Tibial nerve (tissue), 4 donors: ENCODE measurements at regions not wholly inside any gene's neighbourhood (a gene's known extent, or its start where the extent isn't known, plus 50 kb on each side); places are given as distances from the start of the nearest gene placed in this dataset.
A peak's percentile ranks its signal among the peaks of the same experiment; 100 is the strongest.

Experiments used
- DNase-seq, 2 donors: peaks; one replicate each; pipeline ENCODE4 v3.0.0-alpha.2; 2019; ENCODE audit warnings: low spot score in 2 of 2
- H3K27ac ChIP-seq, 4 donors: fragments of 200-600 bp; sonication (generic) in 3 of 4; one replicate each; pipeline ENCODE4 v1.5.1; 2017 to 2019; ENCODE audit warnings: mild to moderate bottlenecking in 1 of 4
- H3K27me3 ChIP-seq, 2 donors: fragments of 200-600 bp; sonication (generic) in 1 of 2; one replicate each; pipeline versions ENCODE4 v1.5.1 to v1.6.0; 2017 to 2019
- H3K36me3 ChIP-seq, 3 donors: fragments of 200-600 bp; sonication (generic); one replicate each; pipeline ENCODE4 v1.5.1; 2018 to 2019
- H3K4me1 ChIP-seq, 4 donors: fragments of 200-600 bp; sonication (generic) in 3 of 4; one replicate each; pipeline ENCODE4 v1.5.1; 2017 to 2019
- H3K4me3 ChIP-seq, 4 donors: fragments of 200-600 bp; sonication (generic) in 3 of 4; one replicate each; pipeline ENCODE4 v1.5.1; 2017 to 2019; ENCODE audit warnings: mild to moderate bottlenecking in 1 of 4, moderate library complexity in 1 of 4
- H3K9me3 ChIP-seq, 4 donors: fragments of 200-600 bp; sonication (generic) in 3 of 4; one replicate each; pipeline ENCODE4 v1.5.1; 2017 to 2019
- CTCF ChIP-seq, 5 experiments: fragments of 200-600 bp in 3 of 5; fragments of 450-650 bp in 2 of 5; sonication (generic) in 3 of 5; IDR thresholded peaks; one replicate each; pipeline ENCODE4 v1.5.1; 2016 to 2019; ENCODE audit warnings: antibody characterized with exemption in 5 of 5, mild to moderate bottlenecking in 3 of 5, moderate library complexity in 2 of 5
- EP300 ChIP-seq, 2 donors: sonication (generic); formaldehyde crosslinking; IDR thresholded peaks; one replicate each; pipeline ENCODE4 v1.6.1; 2017; ENCODE audit warnings: antibody characterized with exemption in 2 of 2, mild to moderate bottlenecking in 1 of 2
- POLR2A ChIP-seq, 2 donors: fragments of 450-650 bp; IDR thresholded peaks; one replicate each; pipeline ENCODE4 v1.6.1; 2017; ENCODE audit warnings: antibody characterized with exemption in 2 of 2, mild to moderate bottlenecking in 2 of 2, moderate library complexity in 2 of 2
- whole genome bisulfite sequencing, 2 donors: methylation state at CpG; one replicate each; pipeline ENCODE4 v1.1.5; 2018; 5-methylcytosine and 5-hydroxymethylcytosine counted together

- Histone ChIP-seq H3K27ac (peak overlapping the region; percentile 16 to 77 (median 68)), H3K4me1 (peaks cover 0 to 27% (median 12%) of the 10 kb centered on the region in 4 donors), H3K4me3 (peak overlapping the region in 3 of 4 donors; percentile 19 to 31 (median 26)), H3K36me3 (no peaks in the 10 kb centered on the region), H3K27me3 (no peaks in the 10 kb centered on the region), H3K9me3 (no peaks in the 10 kb centered on the region)
- TF ChIP-seq EP300 (IDR thresholded peaks at IDR 0.05) (peak in 1 of 2 donors; percentile 48), CTCF (IDR thresholded peaks at IDR 0.05) (no peak), POLR2A (IDR thresholded peaks at IDR 0.05) (no peak)
- peak in 1 of 2 donors; percentile 35 for DNase-seq
- 23 to 28% methylated on average over 11 of the region's 11 CpGs for WGBS, 2 donors
Observed at GRCh38 chr12:92363295-92364146, 217.9 kb upstream of the BTG1 start.

- no peak for TF ChIP-seq CTCF (IDR thresholded peaks at IDR 0.05)
- Histone ChIP-seq H3K9me3 (no peaks in the 10 kb centered on the region), H3K36me3 (no peaks in the 10 kb centered on the region), H3K4me3 (peak overlapping the region in 2 of 4 donors; percentile 26 to 31), H3K27me3 (no peaks in the 10 kb centered on the region), H3K27ac (peak overlapping the region in 3 of 4 donors; percentile 63 to 77 (median 73)), H3K4me1 (peaks cover 0 to 27% (median 12%) of the 10 kb centered on the region in 4 donors)
- 38 to 45% methylated on average over 3 of the region's 3 CpGs for WGBS, 2 donors
- DNase-seq, result no peak
Observed at GRCh38 chr12:92362785-92363184, 217.1 kb upstream of the BTG1 start.

DNA sequence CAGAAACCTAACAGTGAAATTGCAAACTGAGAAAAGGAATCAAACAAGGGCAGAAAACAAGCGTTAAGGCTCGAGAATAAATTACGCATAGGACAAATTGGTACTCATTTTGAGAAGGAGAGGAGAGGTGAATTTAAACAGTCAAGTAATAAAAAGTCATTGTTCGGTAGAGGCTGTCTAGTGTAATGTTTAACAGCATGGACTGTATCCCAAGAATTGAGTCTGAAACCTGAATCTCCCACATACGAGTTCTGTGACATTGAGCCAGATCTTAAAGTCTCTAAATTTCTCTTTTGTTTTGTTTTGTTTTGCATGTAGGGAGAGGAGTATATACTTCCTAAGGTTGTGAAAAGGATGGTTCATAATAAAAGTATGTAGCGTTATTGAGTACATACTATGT, 216.5 kb upstream of the BTG1 start:
- TF ChIP-seq POLR2A (IDR thresholded peaks at IDR 0.05), result no peak
- no peak for TF ChIP-seq EP300 (IDR thresholded peaks at IDR 0.05)
- TF ChIP-seq CTCF (IDR thresholded peaks at IDR 0.05), result no peak
- Histone ChIP-seq H3K4me1 (peaks cover 0 to 27% (median 12%) of the 10 kb centered on the region in 4 donors), H3K27ac (peak overlapping the region in 3 of 4 donors; percentile 63 to 77 (median 73)), H3K4me3 (no peak overlapping the region), H3K27me3 (no peaks in the 10 kb centered on the region), H3K9me3 (no peaks in the 10 kb centered on the region), H3K36me3 (no peaks in the 10 kb centered on the region)
- WGBS, 2 donors, result 47 to 55% methylated on average over 6 of the region's 6 CpGs
- DNase-seq, result no peak

DNA sequence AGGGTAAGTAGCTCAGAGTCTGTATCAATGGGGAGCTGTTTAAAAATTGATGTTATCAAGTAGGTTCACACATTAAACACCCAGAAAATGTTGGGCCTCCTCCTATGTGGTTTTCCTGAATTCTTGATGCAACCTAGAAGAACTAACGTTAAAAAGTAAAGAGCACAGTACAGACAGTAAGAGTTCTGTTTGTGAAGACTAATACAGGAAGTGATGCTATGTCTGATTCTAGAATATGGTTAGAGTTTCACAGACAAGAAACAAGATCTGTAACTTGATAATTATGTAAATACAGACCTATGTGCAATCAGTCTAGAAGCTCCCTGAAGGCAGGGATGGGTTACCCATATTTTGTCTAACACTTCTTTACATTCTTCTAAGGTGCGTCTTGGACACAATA, 214.9 kb upstream of the BTG1 start:
- Histone ChIP-seq H3K36me3 (no peaks in the 10 kb centered on the region), H3K27ac (no peak overlapping the region), H3K9me3 (no peaks in the 10 kb centered on the region), H3K27me3 (no peaks in the 10 kb centered on the region), H3K4me3 (no peak overlapping the region), H3K4me1 (peaks cover 0 to 27% (median 12%) of the 10 kb centered on the region in 4 donors)
- TF ChIP-seq EP300 (IDR thresholded peaks at IDR 0.05) (no peak), CTCF (IDR thresholded peaks at IDR 0.05) (no peak), POLR2A (IDR thresholded peaks at IDR 0.05) (no peak)
- no peak for DNase-seq
- WGBS, 2 donors, result 71 to 83% methylated on average over 2 of the region's 2 CpGs

- 85% methylated on average over 2 of the region's 2 CpGs for whole genome bisulfite sequencing, 2 donors
- Histone ChIP-seq H3K27ac (no peak overlapping the region), H3K4me1 (peaks cover 0 to 20% (median 10%) of the 10 kb centered on the region in 4 donors), H3K36me3 (no peaks in the 10 kb centered on the region), H3K27me3 (no peaks in the 10 kb centered on the region), H3K9me3 (no peaks in the 10 kb centered on the region), H3K4me3 (no peak overlapping the region)
- TF ChIP-seq EP300 (IDR thresholded peaks at IDR 0.05) (no peak), CTCF (IDR thresholded peaks at IDR 0.05) (no peak), POLR2A (IDR thresholded peaks at IDR 0.05) (no peak)
- DNase-seq, result no peak
Observed at GRCh38 chr12:92359581-92360209, 214.0 kb upstream of the BTG1 start.
